Rectal smooth muscle tissue (tissue), 1 donor: ENCODE measurements at regions not wholly inside any gene's neighbourhood (a gene's known extent, or its start where the extent isn't known, plus 50 kb on each side); places are given as distances from the start of the nearest gene placed in this dataset.

ENCODE experiments used
- H3K27ac ChIP-seq: one replicate; pipeline ENCODE4 v1.7.0; 2013; ENCODE audit warnings: low read depth, low read length, inconsistent platforms
- H3K27me3 ChIP-seq: one replicate; pipeline ENCODE4 v1.7.0; 2013; ENCODE audit warnings: low read length; ENCODE audit not compliant: control insufficient read depth, insufficient read depth
- H3K36me3 ChIP-seq: one replicate; pipeline ENCODE4 v1.7.0; 2013; ENCODE audit warnings: low read length; ENCODE audit not compliant: control insufficient read depth, insufficient read depth
- H3K4me1 ChIP-seq: one replicate; pipeline ENCODE4 v1.7.0; 2013; ENCODE audit warnings: low read length; ENCODE audit not compliant: control insufficient read depth, insufficient read depth
- H3K4me3 ChIP-seq: one replicate; pipeline ENCODE4 v1.7.0; 2013; ENCODE audit warnings: low read length
- H3K9ac ChIP-seq: one replicate; pipeline ENCODE4 v1.7.0; 2013; ENCODE audit warnings: low read length

DNA sequence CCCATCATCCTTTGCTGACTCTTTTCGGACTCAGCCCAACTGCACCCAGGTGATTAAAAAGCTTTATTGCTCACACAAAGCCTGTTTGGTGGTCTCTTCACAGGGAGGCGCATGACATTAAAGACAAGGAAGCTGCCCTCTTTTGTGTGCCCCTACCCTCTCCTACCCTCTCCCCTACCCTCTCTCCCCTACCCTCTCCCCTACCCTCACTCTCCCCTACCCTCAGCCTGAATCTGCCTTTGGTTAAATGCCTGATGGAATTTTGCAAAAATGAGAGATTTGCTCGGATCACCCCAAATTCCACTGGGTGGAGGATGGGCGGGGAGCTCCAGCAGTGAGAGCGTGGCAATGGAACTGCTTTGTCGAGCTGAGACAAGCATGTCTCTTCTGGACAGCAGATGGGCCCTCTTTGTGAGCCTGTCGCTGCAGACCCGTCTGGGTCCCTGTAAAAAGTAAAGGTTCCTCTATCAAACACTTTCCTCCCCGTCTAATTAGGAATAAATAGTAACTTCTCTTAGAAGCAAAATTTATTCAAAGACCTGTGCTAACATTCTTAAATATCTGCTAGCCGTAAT, 76.4 kb upstream of the MLN start:
- H3K4me1 ChIP-seq: peaks cover 7% of the 10 kb centered on the region
- no peaks in the 10 kb centered on the region for H3K36me3 ChIP-seq
- H3K27ac ChIP-seq: no peak overlapping the region
- H3K27me3 ChIP-seq: peaks cover 3% of the 10 kb centered on the region
- H3K9ac ChIP-seq: no peak overlapping the region
- H3K4me3 ChIP-seq: no peak overlapping the region

- Histone ChIP-seq H3K27me3 (peaks cover 3% of the 10 kb centered on the region), H3K36me3 (no peaks in the 10 kb centered on the region), H3K4me1 (no peaks in the 10 kb centered on the region), H3K9ac (no peak overlapping the region), H3K27ac (no peak overlapping the region), H3K4me3 (no peak overlapping the region)
Measured at GRCh38 chr6:33878562-33878961, 74.8 kb upstream of the MLN start.

- Histone ChIP-seq H3K9ac (no peak overlapping the region), H3K27ac (no peak overlapping the region), H3K4me3 (no peak overlapping the region), H3K27me3 (peaks cover 3% of the 10 kb centered on the region), H3K4me1 (no peaks in the 10 kb centered on the region), H3K36me3 (no peaks in the 10 kb centered on the region)
Measured at GRCh38 chr6:33877982-33878535, 74.3 kb upstream of the MLN start.

- Histone ChIP-seq H3K4me3 (no peak overlapping the region), H3K4me1 (no peaks in the 10 kb centered on the region), H3K9ac (no peak overlapping the region), H3K27me3 (peaks cover 3% of the 10 kb centered on the region), H3K36me3 (no peaks in the 10 kb centered on the region), H3K27ac (no peak overlapping the region)
Measured at GRCh38 chr6:33875696-33876095, 71.9 kb upstream of the MLN start.

GRCh38 chr6:33875141-33875581, 71.4 kb upstream of the MLN start:
- H3K4me1 ChIP-seq: no peaks in the 10 kb centered on the region
- H3K27ac ChIP-seq: no peak overlapping the region
- peaks cover 3% of the 10 kb centered on the region for H3K27me3 ChIP-seq
- H3K4me3 ChIP-seq: no peak overlapping the region
- H3K36me3 ChIP-seq: no peaks in the 10 kb centered on the region
- no peak overlapping the region for H3K9ac ChIP-seq

GRCh38 chr6:33874136-33874760, 70.4 kb upstream of the MLN start:
- Histone ChIP-seq H3K27ac (no peak overlapping the region), H3K4me3 (no peak overlapping the region), H3K36me3 (no peaks in the 10 kb centered on the region), H3K9ac (no peak overlapping the region), H3K27me3 (peaks cover 5% of the 10 kb centered on the region), H3K4me1 (no peaks in the 10 kb centered on the region)

DNA sequence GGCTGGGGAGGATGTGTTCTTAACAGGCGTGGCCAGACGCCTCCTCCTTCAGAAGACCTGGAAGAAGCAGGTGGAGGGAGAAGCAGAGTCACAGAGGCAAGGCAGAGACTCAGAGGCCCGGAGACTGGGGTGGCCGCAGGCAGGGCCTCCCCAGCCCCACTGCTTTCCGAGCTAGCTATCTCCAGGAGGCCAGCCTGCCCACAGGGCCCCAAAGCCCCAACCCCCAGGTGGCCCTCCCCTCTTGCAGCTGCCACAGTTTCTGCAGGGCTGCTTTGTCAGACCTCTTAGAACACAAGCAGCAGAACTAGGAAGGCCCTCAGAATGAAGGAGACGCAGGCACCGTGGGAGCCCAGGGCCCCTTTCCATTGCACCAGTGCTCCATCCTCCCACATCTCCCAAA, 69.0 kb upstream of the MLN start:
- Histone ChIP-seq H3K9ac (no peak overlapping the region), H3K27ac (no peak overlapping the region), H3K4me3 (no peak overlapping the region), H3K27me3 (peaks cover 5% of the 10 kb centered on the region), H3K36me3 (no peaks in the 10 kb centered on the region), H3K4me1 (no peaks in the 10 kb centered on the region)

DNA sequence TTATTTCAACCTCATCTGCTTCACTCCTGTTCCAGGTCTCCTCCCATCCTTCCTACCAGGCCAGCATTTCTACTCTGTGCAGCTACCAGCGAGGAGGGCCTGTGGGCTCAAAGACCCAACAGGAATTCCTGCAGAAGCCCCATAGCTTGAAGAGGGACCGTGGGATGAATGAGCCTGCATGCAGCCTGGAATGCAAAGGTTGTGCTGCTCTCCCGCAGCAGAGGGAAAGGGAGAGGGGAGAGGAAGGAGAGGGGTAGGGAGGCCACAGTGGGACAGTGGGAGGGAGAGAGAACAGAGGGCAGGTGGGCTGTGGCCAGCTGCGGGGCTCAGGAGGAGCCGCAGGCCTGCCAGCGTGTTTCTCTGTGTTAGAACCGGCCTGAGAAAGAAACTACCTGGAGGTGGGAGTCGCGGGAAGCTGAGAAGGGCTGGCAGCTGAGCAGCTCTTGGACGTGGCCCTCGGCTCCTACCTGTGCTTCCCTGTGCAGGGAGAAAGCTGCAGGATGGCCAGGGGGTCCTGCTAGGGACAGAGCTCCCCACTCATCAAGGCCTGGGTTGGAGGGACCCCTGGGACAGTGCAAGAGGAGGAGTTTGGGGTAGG, 66.1 kb upstream of the MLN start:
- Histone ChIP-seq H3K27me3 (peaks cover 4% of the 10 kb centered on the region), H3K4me3 (no peak overlapping the region), H3K4me1 (no peaks in the 10 kb centered on the region), H3K27ac (no peak overlapping the region), H3K36me3 (no peaks in the 10 kb centered on the region), H3K9ac (no peak overlapping the region)

DNA sequence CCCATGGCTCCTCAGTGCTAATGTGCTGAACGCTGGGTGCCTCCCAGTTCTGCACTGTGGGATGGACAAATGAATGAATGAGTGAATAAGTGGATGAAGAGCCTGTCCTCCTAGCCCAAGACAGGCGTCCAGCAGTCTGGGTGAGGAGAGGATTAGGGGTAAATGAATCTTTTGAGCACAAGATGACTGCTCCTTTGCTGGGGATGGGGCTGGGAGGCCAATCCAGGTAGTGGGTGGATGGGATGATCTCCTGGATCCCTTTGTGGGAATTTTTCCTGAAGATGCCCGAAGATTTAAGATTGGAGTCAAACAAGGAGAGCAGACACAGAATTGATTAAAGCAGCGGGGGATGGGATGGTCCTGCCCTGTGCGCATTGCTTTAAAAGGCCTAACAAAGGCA, 65.3 kb upstream of the MLN start:
- Histone ChIP-seq H3K27ac (no peak overlapping the region), H3K27me3 (peaks cover 4% of the 10 kb centered on the region), H3K9ac (no peak overlapping the region), H3K4me1 (no peaks in the 10 kb centered on the region), H3K36me3 (no peaks in the 10 kb centered on the region), H3K4me3 (no peak overlapping the region)

DNA sequence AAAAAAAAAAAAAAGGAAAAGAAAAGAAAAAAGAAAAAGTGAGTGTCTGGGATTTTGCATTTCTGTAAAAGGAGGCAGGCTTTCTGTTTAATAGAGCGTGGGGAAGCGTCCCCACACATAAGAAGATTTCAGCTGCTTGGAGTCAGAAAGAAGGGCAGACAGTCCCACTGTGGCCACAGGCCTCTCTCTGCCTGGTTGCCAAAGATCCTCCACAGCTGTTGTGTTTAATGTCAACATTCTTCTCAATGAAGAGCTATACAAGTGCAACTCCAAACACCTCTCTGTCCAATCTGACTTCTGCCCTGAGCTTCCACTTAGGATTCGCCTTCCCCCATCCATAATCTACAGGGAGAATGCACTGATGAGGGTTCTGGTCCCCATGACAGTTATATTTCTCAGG, 64.3 kb upstream of the MLN start:
- Histone ChIP-seq H3K36me3 (no peaks in the 10 kb centered on the region), H3K9ac (no peak overlapping the region), H3K4me1 (no peaks in the 10 kb centered on the region), H3K27ac (no peak overlapping the region), H3K27me3 (peaks cover 4% of the 10 kb centered on the region), H3K4me3 (no peak overlapping the region)

DNA sequence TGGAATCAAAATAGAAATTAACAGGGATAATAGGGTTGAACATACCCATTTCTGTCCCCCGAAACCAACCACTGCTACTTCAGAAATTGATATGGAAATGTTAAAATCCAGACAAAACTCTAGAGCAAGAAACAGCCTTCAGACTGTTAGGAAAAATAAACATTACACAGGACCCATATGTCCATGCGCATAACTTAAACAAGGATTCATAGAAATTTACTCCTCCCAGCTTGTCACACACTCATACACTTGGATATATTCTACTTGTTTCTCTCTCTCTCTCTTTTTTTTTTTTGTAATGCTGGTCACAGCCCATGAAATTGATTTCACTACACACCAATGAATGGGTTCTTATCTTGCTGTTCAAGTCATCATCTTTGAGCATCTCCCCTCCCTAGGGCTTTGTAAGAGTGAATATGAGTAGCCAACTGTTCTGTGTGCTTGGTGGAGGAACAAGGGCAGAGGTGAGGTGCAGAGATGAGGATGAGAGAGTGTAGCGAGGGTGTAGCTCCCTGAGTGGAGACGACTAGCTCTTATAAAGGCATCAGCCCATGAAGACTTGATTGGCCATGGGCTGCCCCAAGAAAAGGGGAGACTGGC, 61.8 kb upstream of the MLN start:
- no peaks in the 10 kb centered on the region for H3K36me3 ChIP-seq
- H3K27me3 ChIP-seq: peaks cover 7% of the 10 kb centered on the region
- H3K4me1 ChIP-seq: no peaks in the 10 kb centered on the region
- no peak overlapping the region for H3K4me3 ChIP-seq
- no peak overlapping the region for H3K27ac ChIP-seq
- no peak overlapping the region for H3K9ac ChIP-seq

- Histone ChIP-seq H3K27me3 (peaks cover 5% of the 10 kb centered on the region), H3K36me3 (no peaks in the 10 kb centered on the region)
Measured at GRCh38 chr6:33863723-33864440, 60.1 kb upstream of the MLN start.

More at GRCh38 chr6:33863723-33864440, 60.1 kb upstream of the MLN start:
- no peaks in the 10 kb centered on the region for H3K4me1 ChIP-seq
- H3K4me3 ChIP-seq: no peak overlapping the region
- no peak overlapping the region for H3K27ac ChIP-seq
- no peak overlapping the region for H3K9ac ChIP-seq
